ENCODE measurements at regions not wholly inside any gene's neighbourhood (a gene's known extent, or its start where the extent isn't known, plus 50 kb on each side); places are given as distances from the start of the nearest gene placed in this dataset.

DNA sequence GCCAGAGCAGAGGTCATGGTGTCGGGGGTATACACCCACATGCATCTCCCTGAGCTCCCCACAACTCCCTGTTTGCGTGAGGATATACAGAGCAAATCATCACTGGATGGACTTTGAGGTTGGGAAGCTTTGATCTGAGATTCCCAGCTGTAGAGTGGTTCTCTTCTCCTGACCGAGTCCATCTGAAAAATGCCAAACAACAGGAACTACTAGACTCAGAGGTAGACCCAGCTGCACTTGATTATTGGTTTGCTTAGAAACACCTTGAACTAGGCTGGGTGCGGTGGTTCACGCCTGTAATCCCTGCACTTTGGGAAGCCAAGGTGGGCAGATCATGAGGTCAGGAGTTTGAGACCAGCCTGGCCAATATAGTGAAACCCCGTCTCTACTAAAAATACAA is 125.0 kb downstream of the UNC5CL start (continued):
- TF ChIP-seq, protein P1, sequence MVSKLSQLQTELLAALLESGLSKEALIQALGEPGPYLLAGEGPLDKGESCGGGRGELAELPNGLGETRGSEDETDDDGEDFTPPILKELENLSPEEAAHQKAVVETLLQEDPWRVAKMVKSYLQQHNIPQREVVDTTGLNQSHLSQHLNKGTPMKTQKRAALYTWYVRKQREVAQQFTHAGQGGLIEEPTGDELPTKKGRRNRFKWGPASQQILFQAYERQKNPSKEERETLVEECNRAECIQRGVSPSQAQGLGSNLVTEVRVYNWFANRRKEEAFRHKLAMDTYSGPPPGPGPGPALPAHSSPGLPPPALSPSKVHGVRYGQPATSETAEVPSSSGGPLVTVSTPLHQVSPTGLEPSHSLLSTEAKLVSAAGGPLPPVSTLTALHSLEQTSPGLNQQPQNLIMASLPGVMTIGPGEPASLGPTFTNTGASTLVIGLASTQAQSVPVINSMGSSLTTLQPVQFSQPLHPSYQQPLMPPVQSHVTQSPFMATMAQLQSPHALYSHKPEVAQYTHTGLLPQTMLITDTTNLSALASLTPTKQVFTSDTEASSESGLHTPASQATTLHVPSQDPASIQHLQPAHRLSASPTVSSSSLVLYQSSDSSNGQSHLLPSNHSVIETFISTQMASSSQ (IDR thresholded peaks at IDR 0.05; ENCODE audit: low read depth): no peak
- TF ChIP-seq, protein P1 (CRISPR knock-in tag; IDR thresholded peaks at IDR 0.05; ENCODE audit: borderline replicate concordance): no peak
- TF ChIP-seq, protein P2, sequence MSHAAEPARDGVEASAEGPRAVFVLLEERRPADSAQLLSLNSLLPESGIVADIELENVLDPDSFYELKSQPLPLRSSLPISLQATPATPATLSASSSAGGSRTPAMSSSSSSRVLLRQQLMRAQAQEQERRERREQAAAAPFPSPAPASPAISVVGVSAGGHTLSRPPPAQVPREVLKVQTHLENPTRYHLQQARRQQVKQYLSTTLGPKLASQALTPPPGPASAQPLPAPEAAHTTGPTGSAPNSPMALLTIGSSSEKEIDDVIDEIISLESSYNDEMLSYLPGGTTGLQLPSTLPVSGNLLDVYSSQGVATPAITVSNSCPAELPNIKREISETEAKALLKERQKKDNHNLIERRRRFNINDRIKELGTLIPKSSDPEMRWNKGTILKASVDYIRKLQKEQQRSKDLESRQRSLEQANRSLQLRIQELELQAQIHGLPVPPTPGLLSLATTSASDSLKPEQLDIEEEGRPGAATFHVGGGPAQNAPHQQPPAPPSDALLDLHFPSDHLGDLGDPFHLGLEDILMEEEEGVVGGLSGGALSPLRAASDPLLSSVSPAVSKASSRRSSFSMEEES (CRISPR knock-in tag; IDR thresholded peaks at IDR 0.05): no peak
- TF ChIP-seq SRSF9 (IDR thresholded peaks at IDR 0.05; ENCODE audit: borderline replicate concordance, insufficient read depth, low read depth, low read length, poor library complexity, severe bottlenecking): no peak
- no peak for TF ChIP-seq ZNF781 (CRISPR knock-in tag; IDR thresholded peaks at IDR 0.05; ENCODE audit: borderline replicate concordance, not compliant biosample characterization)
- TF ChIP-seq, protein P3, sequence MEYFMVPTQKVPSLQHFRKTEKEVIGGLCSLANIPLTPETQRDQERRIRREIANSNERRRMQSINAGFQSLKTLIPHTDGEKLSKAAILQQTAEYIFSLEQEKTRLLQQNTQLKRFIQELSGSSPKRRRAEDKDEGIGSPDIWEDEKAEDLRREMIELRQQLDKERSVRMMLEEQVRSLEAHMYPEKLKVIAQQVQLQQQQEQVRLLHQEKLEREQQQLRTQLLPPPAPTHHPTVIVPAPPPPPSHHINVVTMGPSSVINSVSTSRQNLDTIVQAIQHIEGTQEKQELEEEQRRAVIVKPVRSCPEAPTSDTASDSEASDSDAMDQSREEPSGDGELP (IDR thresholded peaks at IDR 0.05; ENCODE audit: borderline replicate concordance, low read depth): peak; percentile 85; the same call in 1 of the 2 replicates
- 0 out of 2 replicates have a peak, but pooled peaks have one; percentile 54 for TF ChIP-seq ZNF274 (CRISPR knock-in tag; IDR thresholded peaks at IDR 0.05)
- TF ChIP-seq, protein P4, sequence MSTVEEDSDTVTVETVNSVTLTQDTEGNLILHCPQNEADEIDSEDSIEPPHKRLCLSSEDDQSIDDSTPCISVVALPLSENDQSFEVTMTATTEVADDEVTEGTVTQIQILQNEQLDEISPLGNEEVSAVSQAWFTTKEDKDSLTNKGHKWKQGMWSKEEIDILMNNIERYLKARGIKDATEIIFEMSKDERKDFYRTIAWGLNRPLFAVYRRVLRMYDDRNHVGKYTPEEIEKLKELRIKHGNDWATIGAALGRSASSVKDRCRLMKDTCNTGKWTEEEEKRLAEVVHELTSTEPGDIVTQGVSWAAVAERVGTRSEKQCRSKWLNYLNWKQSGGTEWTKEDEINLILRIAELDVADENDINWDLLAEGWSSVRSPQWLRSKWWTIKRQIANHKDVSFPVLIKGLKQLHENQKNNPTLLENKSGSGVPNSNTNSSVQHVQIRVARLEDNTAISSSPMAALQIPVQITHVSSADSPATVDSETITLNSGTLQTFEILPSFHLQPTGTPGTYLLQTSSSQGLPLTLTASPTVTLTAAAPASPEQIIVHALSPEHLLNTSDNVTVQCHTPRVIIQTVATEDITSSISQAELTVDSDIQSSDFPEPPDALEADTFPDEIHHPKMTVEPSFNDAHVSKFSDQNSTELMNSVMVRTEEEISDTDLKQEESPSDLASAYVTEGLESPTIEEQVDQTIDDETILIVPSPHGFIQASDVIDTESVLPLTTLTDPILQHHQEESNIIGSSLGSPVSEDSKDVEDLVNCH (CRISPR knock-in tag; IDR thresholded peaks at IDR 0.05): no peak
- TF ChIP-seq, protein P5, sequence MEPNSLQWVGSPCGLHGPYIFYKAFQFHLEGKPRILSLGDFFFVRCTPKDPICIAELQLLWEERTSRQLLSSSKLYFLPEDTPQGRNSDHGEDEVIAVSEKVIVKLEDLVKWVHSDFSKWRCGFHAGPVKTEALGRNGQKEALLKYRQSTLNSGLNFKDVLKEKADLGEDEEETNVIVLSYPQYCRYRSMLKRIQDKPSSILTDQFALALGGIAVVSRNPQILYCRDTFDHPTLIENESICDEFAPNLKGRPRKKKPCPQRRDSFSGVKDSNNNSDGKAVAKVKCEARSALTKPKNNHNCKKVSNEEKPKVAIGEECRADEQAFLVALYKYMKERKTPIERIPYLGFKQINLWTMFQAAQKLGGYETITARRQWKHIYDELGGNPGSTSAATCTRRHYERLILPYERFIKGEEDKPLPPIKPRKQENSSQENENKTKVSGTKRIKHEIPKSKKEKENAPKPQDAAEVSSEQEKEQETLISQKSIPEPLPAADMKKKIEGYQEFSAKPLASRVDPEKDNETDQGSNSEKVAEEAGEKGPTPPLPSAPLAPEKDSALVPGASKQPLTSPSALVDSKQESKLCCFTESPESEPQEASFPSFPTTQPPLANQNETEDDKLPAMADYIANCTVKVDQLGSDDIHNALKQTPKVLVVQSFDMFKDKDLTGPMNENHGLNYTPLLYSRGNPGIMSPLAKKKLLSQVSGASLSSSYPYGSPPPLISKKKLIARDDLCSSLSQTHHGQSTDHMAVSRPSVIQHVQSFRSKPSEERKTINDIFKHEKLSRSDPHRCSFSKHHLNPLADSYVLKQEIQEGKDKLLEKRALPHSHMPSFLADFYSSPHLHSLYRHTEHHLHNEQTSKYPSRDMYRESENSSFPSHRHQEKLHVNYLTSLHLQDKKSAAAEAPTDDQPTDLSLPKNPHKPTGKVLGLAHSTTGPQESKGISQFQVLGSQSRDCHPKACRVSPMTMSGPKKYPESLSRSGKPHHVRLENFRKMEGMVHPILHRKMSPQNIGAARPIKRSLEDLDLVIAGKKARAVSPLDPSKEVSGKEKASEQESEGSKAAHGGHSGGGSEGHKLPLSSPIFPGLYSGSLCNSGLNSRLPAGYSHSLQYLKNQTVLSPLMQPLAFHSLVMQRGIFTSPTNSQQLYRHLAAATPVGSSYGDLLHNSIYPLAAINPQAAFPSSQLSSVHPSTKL (CRISPR knock-in tag; IDR thresholded peaks at IDR 0.05): peak; percentile 43; the same call in 1 of the 2 replicates
- peak; percentile 83 for TF ChIP-seq ZMYM3 (CRISPR knock-in tag; IDR thresholded peaks at IDR 0.05)
- TF ChIP-seq TEAD3 (CRISPR knock-in tag; optimal IDR thresholded peaks at IDR 0.05; ENCODE audit: borderline replicate concordance): peak; percentile 57
- no peak for TF ChIP-seq ASH2L (IDR thresholded peaks at IDR 0.05; ENCODE audit: insufficient read length, low read depth, low read length)
- TF ChIP-seq, protein P6, sequence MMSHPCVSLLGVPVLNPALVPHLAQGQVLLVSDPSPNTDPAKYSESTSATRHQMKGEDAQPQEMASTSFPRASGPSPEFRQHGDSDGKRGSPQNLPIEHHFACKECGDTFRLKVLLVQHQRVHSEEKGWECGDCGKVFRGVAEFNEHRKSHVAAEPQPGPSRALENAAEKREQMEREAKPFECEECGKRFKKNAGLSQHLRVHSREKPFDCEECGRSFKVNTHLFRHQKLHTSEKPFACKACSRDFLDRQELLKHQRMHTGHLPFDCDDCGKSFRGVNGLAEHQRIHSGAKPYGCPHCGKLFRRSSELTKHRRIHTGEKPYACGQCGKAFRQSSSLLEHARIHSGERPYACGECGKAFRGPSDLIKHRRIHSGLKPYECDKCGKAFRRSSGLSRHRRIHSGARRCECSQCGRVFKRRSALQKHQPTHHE (CRISPR knock-in tag; IDR thresholded peaks at IDR 0.05; ENCODE audit: borderline replicate concordance): no peak
- no peak for TF ChIP-seq ZSCAN21 (CRISPR knock-in tag; IDR thresholded peaks at IDR 0.05; ENCODE audit: borderline replicate concordance)
